PC-9 (cell line): ENCODE measurements at regions not wholly inside any gene's neighbourhood (a gene's known extent, or its start where the extent isn't known, plus 50 kb on each side); places are given as distances from the start of the nearest gene placed in this dataset.

ENCODE experiments used
- BruUV-seq: library from RNA; stranded (reverse); fragments of 400-500 nt; replicated peaks from 2 replicates; lab custom pipeline; 2021; lab: Mats Ljungman, UMichigan
- CTCF ChIA-PET: fragments of 300-600 bp; sonication (Branson Sonifier 250); formaldehyde crosslinking; loops from one replicate; lab custom pipeline; 2022; ENCODE audit warnings: antibody characterized with exemption; lab: Charles Lee
- POLR2A ChIA-PET: fragments of 300-600 bp; sonication (Branson Sonifier 250); formaldehyde crosslinking; loops from one replicate; lab custom pipeline; 2022; ENCODE audit warnings: antibody characterized with exemption; ENCODE audit not compliant: unreplicated experiment; lab: Charles Lee
- DNase-seq, 2 experiments: peaks; one replicate each; pipeline versions ENCODE4 v3.0.0 to v3.0.0-alpha.2; 2015 to 2022; ENCODE audit warnings: mixed read lengths in 1 of 2
- H2AFZ ChIP-seq: fragments of 200-600 bp; sonication (generic); 2 replicates; pipeline ENCODE4 v1.8.1; 2017; ENCODE audit warnings: antibody characterized with exemption
- H3F3A ChIP-seq: fragments of 200-600 bp; sonication (generic); 2 replicates; pipeline ENCODE4 v1.8.1; 2017; ENCODE audit warnings: antibody characterized with exemption, mild to moderate bottlenecking, low read depth; ENCODE audit not compliant: insufficient read depth
- H3K27ac ChIP-seq: fragments of 200-600 bp; sonication (generic); 2 replicates; pipeline ENCODE4 v1.6.1; 2016; ENCODE audit warnings: mixed run types
- H3K27me3 ChIP-seq: fragments of 200-600 bp; sonication (generic); 2 replicates; pipeline ENCODE4 v1.6.1; 2016; ENCODE audit warnings: low read depth, mixed run types; ENCODE audit not compliant: insufficient read depth
- H3K36me3 ChIP-seq: fragments of 200-600 bp; sonication (generic); 2 replicates; pipeline ENCODE4 v1.6.1; 2016; ENCODE audit warnings: low read depth, mixed run types
- H3K4me1 ChIP-seq: fragments of 200-600 bp; sonication (generic); replicated peaks from 2 replicates; pipeline ENCODE4 v1.6.1; 2016; ENCODE audit warnings: mixed run types; ENCODE audit not compliant: insufficient read depth
- H3K4me2 ChIP-seq: fragments of 200-600 bp; sonication (generic); 2 replicates; pipeline ENCODE4 v1.6.1; 2017; ENCODE audit warnings: mixed run types
- H3K4me3 ChIP-seq: fragments of 200-600 bp; sonication (generic); 2 replicates; pipeline ENCODE4 v1.6.1; 2016; ENCODE audit warnings: mixed run types
- H3K79me2 ChIP-seq: fragments of 200-600 bp; sonication (generic); 2 replicates; pipeline ENCODE4 v1.6.1; 2017; ENCODE audit warnings: low read depth, mixed run types
- H3K9me2 ChIP-seq: fragments of 200-600 bp; sonication (generic); 2 replicates; pipeline ENCODE4 v1.8.1; 2017; ENCODE audit warnings: mild to moderate bottlenecking; ENCODE audit not compliant: insufficient read depth
- H3K9me3 ChIP-seq: fragments of 200-600 bp; sonication (generic); 2 replicates; pipeline ENCODE4 v1.8.1; 2016; ENCODE audit warnings: low read depth; ENCODE audit not compliant: insufficient read depth
- H4K20me1 ChIP-seq: fragments of 200-600 bp; sonication (generic); 2 replicates; pipeline ENCODE4 v1.8.1; 2017; ENCODE audit not compliant: insufficient read depth
- EZH2 ChIP-seq: fragments of 200-600 bp; sonication (generic); IDR thresholded peaks from 2 replicates; pipeline ENCODE4 v1.8.0; 2017; ENCODE audit warnings: antibody characterized with exemption, low read depth
- intact Hi-C: fragments of 100-400 bp; cut with micrococcal nuclease; formaldehyde crosslinking; loops from one replicate; pipeline ENCODE4 v1.10.0; 2022; ENCODE audit not compliant: unreplicated experiment
- TF ChIP-seq, protein P1 (sequence below): fragments of 200-600 bp; sonication (generic); conservative IDR thresholded peaks from 2 replicates; pipeline ENCODE4 v1.6.1; 2017; ENCODE audit warnings: mixed run types, antibody characterized with exemption, mild to moderate bottlenecking, moderate library complexity

DNA sequence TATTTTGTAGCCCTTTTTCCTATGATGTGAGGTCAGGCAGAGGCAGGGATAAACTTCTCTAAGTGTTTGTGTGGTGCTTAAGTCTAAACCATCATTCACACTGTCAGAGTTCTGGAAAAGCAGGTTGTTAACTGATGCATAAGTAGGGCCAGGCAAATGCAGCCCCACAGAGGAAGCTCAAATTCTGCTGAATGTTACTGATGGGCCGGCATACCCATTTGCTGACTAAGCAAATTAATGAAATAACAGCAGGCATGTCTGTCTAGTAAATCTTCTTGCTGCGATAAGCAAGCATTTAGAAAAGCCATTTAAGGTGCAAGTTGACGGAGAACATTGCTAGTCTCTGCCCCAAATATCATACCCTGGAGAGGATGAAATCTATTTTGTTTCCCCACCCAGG, 523.2 kb upstream of the CCDC196 start:
- TF ChIP-seq, protein P1, sequence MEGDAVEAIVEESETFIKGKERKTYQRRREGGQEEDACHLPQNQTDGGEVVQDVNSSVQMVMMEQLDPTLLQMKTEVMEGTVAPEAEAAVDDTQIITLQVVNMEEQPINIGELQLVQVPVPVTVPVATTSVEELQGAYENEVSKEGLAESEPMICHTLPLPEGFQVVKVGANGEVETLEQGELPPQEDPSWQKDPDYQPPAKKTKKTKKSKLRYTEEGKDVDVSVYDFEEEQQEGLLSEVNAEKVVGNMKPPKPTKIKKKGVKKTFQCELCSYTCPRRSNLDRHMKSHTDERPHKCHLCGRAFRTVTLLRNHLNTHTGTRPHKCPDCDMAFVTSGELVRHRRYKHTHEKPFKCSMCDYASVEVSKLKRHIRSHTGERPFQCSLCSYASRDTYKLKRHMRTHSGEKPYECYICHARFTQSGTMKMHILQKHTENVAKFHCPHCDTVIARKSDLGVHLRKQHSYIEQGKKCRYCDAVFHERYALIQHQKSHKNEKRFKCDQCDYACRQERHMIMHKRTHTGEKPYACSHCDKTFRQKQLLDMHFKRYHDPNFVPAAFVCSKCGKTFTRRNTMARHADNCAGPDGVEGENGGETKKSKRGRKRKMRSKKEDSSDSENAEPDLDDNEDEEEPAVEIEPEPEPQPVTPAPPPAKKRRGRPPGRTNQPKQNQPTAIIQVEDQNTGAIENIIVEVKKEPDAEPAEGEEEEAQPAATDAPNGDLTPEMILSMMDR: no peak
- TF ChIP-seq EZH2: no peak
- intact Hi-C loops: loop anchor here (5.0 kb wide), 1 partner anchor 109 kb away; no protein-coding TSS in a partner anchor
- no peak for DNase-seq

DNA sequence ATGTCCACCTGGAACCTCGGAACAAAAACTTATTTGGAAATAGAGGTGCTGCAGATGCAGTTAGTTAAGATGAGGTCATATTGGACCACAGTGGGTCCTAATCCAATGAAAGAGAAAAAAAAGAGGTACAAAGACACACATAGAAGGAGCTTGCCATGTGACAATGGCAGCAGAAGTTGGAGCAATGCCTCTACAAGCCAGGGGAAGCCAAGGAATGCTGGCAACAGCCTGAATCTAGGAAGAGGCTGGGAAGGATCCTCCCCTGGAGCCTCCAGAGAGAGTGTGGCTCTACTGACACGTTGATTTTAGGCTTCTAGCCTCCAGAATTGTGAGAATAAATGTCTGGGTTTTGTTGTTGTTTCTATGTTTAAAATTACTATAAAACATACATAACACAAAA, 521.8 kb upstream of the CCDC196 start:
- Histone ChIP-seq H3K4me2 (no peak overlapping the region), H3K4me1 (no peaks in the 10 kb centered on the region), H3K4me3 (no peak overlapping the region), H3K27ac (no peak overlapping the region), H4K20me1 (no peaks in the 10 kb centered on the region), H3K9me3 (no peaks in the 10 kb centered on the region), H3K9me2 (no peaks in the 10 kb centered on the region; the same call in 1 of the 2 replicates), H3F3A (no peaks in the 10 kb centered on the region), H3K27me3 (peaks cover 10% of the 10 kb centered on the region; the same call in 1 of the 2 replicates), H3K36me3 (no peaks in the 10 kb centered on the region), H3K79me2 (no peaks in the 10 kb centered on the region), H2AFZ (no peak overlapping the region)
- intact Hi-C loops: loop anchor here (5.0 kb wide), 1 partner anchor 108 kb away; no protein-coding TSS in a partner anchor
- DNase-seq: no peak
- ChIA-PET POLR2A (no interaction called here), CTCF (interaction anchor here (0.7 kb wide), 1 partner anchor 140 kb away, joined by 3 read pairs; no protein-coding TSS in a partner anchor)
- no TSS peak for BruUV-seq
- TF ChIP-seq EZH2: no peak
- TF ChIP-seq, protein P1: no peak

More for the DNA sequence above, 523.2 kb upstream of the CCDC196 start:
- ChIA-PET POLR2A (no interaction called here), CTCF (no interaction called here)
- Histone ChIP-seq H3F3A (no peaks in the 10 kb centered on the region), H3K36me3 (no peaks in the 10 kb centered on the region), H3K79me2 (no peaks in the 10 kb centered on the region), H3K9me3 (no peaks in the 10 kb centered on the region), H2AFZ (no peak overlapping the region), H3K9me2 (no peaks in the 10 kb centered on the region; the same call in 1 of the 2 replicates), H3K4me3 (no peak overlapping the region), H3K4me1 (no peaks in the 10 kb centered on the region), H3K4me2 (no peak overlapping the region), H3K27ac (no peak overlapping the region), H4K20me1 (no peaks in the 10 kb centered on the region), H3K27me3 (peaks cover 5% of the 10 kb centered on the region; the same call in 1 of the 2 replicates)
- BruUV-seq: no TSS peak

DNA sequence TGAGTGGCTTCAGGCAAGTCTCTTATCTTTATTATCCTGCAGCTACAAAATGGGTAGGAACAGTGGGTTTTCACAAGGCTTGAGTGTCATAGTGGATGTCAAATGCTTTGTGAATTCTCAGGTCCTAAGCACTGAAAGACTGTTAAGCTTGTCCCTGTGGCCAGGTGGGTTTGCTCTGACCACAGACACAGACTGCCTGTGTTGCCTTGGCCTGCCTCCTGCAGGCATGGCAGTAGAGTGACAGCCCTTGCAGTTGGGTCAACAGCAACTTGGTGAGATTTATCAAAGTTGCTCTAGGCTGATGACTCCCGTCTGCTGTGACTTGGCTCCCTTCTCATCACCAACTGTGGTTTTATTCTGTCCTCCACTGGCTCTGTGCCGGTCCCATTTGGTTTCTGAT, 520.0 kb upstream of the CCDC196 start:
- no peaks in the 10 kb centered on the region for H3K9me3 ChIP-seq
- no peaks in the 10 kb centered on the region for H3K79me2 ChIP-seq
- H3F3A ChIP-seq: no peaks in the 10 kb centered on the region
- no peaks in the 10 kb centered on the region; the same call in 1 of the 2 replicates for H3K9me2 ChIP-seq
- H3K4me3 ChIP-seq: no peak overlapping the region
- DNase-seq: no peak
- POLR2A ChIA-PET: no interaction called here
- no peak overlapping the region for H3K27ac ChIP-seq
- H2AFZ ChIP-seq: no peak overlapping the region
- no peaks in the 10 kb centered on the region for H3K4me1 ChIP-seq
- BruUV-seq: no TSS peak
- peaks cover 10% of the 10 kb centered on the region; the same call in 1 of the 2 replicates for H3K27me3 ChIP-seq
- intact Hi-C loops: no loop called here
- no peak overlapping the region for H3K4me2 ChIP-seq
- CTCF ChIA-PET: no interaction called here
- TF ChIP-seq, protein P1: no peak
- TF ChIP-seq EZH2: no peak
- H4K20me1 ChIP-seq: no peaks in the 10 kb centered on the region
- no peaks in the 10 kb centered on the region for H3K36me3 ChIP-seq
